ENCODE measurements at regions not wholly inside any gene's neighbourhood (a gene's known extent, or its start where the extent isn't known, plus 50 kb on each side); places are given as distances from the start of the nearest gene placed in this dataset.

DNA sequence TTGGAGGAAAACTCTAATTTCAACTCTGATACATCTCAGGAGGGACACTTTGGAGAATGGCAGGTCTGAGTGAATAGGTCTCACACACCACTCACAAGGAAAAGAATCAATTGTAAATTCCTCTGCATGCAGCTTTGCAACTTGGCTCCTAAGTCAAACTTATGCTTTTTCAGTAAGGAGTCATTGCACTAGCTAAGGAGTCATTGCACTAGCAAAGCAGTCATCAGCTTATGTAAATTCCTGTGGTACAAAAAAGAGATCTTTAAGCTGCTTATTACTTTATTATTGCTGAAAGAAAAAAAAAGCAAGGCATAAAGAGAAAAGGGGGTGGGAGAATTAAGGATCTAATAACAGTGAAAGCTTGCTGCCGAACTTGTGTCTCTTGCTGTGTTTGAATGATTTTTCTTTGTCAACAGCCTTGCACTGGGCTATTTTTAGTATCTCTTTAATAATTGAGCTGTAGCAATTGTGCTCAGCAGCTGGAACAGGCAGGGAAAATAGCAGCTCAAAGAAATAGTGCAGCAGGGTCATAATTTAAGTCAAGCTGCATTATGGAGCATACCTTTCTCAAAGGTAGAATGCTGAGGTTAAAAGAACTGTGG, 154.3 kb upstream of the ARPP21 start:
- Mint-ChIP-seq H3K27ac (no peak overlapping the region), H3K4me3 (no peak overlapping the region), H3K4me1 (no peaks in the 10 kb centered on the region), H3K27me3 (no peaks in the 10 kb centered on the region), H3K9me3 (peaks cover 0 to 8% (median 4%) of the 10 kb centered on the region in 11 donors), H3K36me3 (no peaks in the 10 kb centered on the region)
- H3K27ac ChIP-seq (ENCODE audit: low read depth, low read length): no peak overlapping the region
- CTCF ChIA-PET: no interaction called here
- no peaks in the 10 kb centered on the region for H3K4me1 ChIP-seq (ENCODE audit: control insufficient read depth in 2 of 2, insufficient read depth in 2 of 2, low read length in 2 of 2)
- no peaks in the 10 kb centered on the region for H3K27me3 ChIP-seq (ENCODE audit: control insufficient read depth in 2 of 2, insufficient read depth in 2 of 2, low read length in 2 of 2)
- no peak overlapping the region for H3K4me3 ChIP-seq (ENCODE audit: low read length)
- DNase-seq (no peak), ATAC-seq (no peak)
- H3K9me3 ChIP-seq (ENCODE audit: control insufficient read depth in 2 of 3, low read length in 3 of 3): no peaks in the 10 kb centered on the region
- POLR2A ChIA-PET: no interaction called here
- H3K36me3 ChIP-seq (ENCODE audit: control insufficient read depth in 2 of 3, insufficient read depth in 3 of 3, low read length in 3 of 3): no peaks in the 10 kb centered on the region
- intact Hi-C loops (cut with micrococcal nuclease): no loop called here

DNA sequence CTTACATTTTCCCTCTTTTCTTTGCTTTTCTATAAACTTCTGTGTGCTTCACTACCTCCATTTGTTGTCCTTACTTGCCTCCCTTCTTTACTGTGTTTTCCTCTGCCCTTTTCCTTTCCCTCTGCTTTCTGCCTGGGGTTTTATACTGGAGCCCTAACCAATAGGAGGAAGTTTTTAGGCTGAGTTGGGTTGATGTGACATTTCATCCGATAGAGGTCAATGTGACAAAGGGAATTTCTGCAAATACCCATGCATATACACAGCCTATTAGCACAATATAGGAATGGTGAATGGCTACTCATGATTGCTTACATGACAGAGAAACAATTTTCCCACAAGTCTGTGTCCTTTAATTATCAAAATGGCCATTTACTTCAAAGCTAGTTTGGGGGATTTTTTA, 153.0 kb upstream of the ARPP21 start:
- Histone ChIP-seq H3K9me3 (ENCODE audit: control insufficient read depth in 2 of 3, low read length in 3 of 3) (no peaks in the 10 kb centered on the region), H3K27me3 (ENCODE audit: control insufficient read depth in 2 of 2, insufficient read depth in 2 of 2, low read length in 2 of 2) (no peaks in the 10 kb centered on the region), H3K27ac (ENCODE audit: low read depth, low read length) (no peak overlapping the region), H3K4me1 (ENCODE audit: control insufficient read depth in 2 of 2, insufficient read depth in 2 of 2, low read length in 2 of 2) (no peaks in the 10 kb centered on the region), H3K4me3 (ENCODE audit: low read length) (no peak overlapping the region), H3K36me3 (ENCODE audit: control insufficient read depth in 2 of 3, insufficient read depth in 3 of 3, low read length in 3 of 3) (no peaks in the 10 kb centered on the region)
- DNase-seq: no peak
- Mint-ChIP-seq H3K4me1 (no peaks in the 10 kb centered on the region), H3K36me3 (no peaks in the 10 kb centered on the region), H3K9me3 (peaks cover 0 to 8% (median 0%) of the 10 kb centered on the region in 11 donors), H3K27me3 (no peaks in the 10 kb centered on the region), H3K27ac (no peak overlapping the region), H3K4me3 (no peak overlapping the region)
- ChIA-PET CTCF (no interaction called here), POLR2A (no interaction called here)
- intact Hi-C loops (cut with micrococcal nuclease): no loop called here
- ATAC-seq: no peak

DNA sequence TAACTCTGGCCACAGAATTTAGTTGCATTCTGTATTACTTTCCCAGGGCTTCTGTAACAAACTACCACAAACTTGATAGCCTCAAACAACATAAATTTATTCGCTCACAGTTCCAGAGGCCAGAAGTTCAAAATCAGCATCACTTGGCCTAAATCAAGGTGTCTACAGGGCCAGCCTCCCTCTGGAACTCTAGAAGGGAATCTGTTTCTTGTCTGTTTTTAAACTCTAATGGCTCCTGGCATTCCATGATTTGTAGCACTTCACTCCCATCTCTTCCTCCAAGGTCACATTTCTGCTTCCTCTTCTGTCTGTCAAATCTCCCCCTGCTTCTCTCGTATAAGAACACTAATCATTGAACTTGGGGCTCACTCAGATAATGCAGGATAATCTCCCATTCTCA, 151.9 kb upstream of the ARPP21 start:
- ChIA-PET CTCF (no interaction called here), POLR2A (no interaction called here)
- no peaks in the 10 kb centered on the region for H3K4me1 ChIP-seq (ENCODE audit: control insufficient read depth in 2 of 2, insufficient read depth in 2 of 2, low read length in 2 of 2)
- Mint-ChIP-seq H3K36me3 (no peaks in the 10 kb centered on the region), H3K27ac (no peak overlapping the region), H3K4me1 (no peaks in the 10 kb centered on the region), H3K4me3 (no peak overlapping the region), H3K27me3 (no peaks in the 10 kb centered on the region), H3K9me3 (peaks cover 0 to 9% (median 0%) of the 10 kb centered on the region in 11 donors)
- H3K4me3 ChIP-seq (ENCODE audit: low read length): no peak overlapping the region
- no peak overlapping the region for H3K27ac ChIP-seq (ENCODE audit: low read depth, low read length)
- H3K36me3 ChIP-seq (ENCODE audit: control insufficient read depth in 2 of 3, insufficient read depth in 3 of 3, low read length in 3 of 3): no peaks in the 10 kb centered on the region
- no peaks in the 10 kb centered on the region for H3K27me3 ChIP-seq (ENCODE audit: control insufficient read depth in 2 of 2, insufficient read depth in 2 of 2, low read length in 2 of 2)
- DNase-seq: no peak
- intact Hi-C loops (cut with micrococcal nuclease): no loop called here
- H3K9me3 ChIP-seq (ENCODE audit: control insufficient read depth in 2 of 3, low read length in 3 of 3): no peaks in the 10 kb centered on the region
- ATAC-seq: no peak

DNA sequence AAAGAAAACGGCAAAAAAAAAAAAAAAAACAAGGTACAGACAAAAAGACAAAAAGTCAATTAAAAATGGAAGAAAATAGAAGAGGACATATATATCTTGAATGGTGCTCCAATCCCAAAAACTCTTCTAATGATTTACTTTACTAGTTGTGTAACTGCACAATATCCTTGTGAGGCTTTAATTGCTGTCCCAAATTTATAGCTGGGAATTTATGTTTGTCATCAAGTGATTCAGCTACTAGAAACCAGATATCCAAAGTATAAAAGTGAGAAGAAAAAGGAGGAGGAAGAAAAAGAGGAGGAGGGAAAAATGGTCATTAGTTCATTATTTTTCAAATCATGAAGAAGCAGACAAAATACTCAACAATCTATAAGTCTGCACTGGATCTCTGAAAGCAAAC, 150.8 kb upstream of the ARPP21 start:
- ChIA-PET POLR2A (no interaction called here), CTCF (no interaction called here)
- ATAC-seq (no peak), DNase-seq (no peak)
- H3K4me1 Mint-ChIP-seq: no peaks in the 10 kb centered on the region
- no peaks in the 10 kb centered on the region for H3K4me1 ChIP-seq (ENCODE audit: control insufficient read depth in 2 of 2, insufficient read depth in 2 of 2, low read length in 2 of 2)
- H3K27me3 Mint-ChIP-seq: no peaks in the 10 kb centered on the region
- peaks cover 0 to 9% (median 0%) of the 10 kb centered on the region in 11 donors for H3K9me3 Mint-ChIP-seq
- intact Hi-C loops (cut with micrococcal nuclease): no loop called here
- no peaks in the 10 kb centered on the region for H3K36me3 Mint-ChIP-seq
- no peaks in the 10 kb centered on the region for H3K9me3 ChIP-seq (ENCODE audit: control insufficient read depth in 2 of 3, low read length in 3 of 3)
- no peaks in the 10 kb centered on the region for H3K27me3 ChIP-seq (ENCODE audit: control insufficient read depth in 2 of 2, insufficient read depth in 2 of 2, low read length in 2 of 2)
- no peaks in the 10 kb centered on the region for H3K36me3 ChIP-seq (ENCODE audit: control insufficient read depth in 2 of 3, insufficient read depth in 3 of 3, low read length in 3 of 3)
- no peak overlapping the region for H3K4me3 Mint-ChIP-seq
- H3K27ac ChIP-seq (ENCODE audit: low read depth, low read length): no peak overlapping the region
- peak overlapping the region in 1 of 9 donors; percentile 4 for H3K27ac Mint-ChIP-seq
- no peak overlapping the region for H3K4me3 ChIP-seq (ENCODE audit: low read length)

DNA sequence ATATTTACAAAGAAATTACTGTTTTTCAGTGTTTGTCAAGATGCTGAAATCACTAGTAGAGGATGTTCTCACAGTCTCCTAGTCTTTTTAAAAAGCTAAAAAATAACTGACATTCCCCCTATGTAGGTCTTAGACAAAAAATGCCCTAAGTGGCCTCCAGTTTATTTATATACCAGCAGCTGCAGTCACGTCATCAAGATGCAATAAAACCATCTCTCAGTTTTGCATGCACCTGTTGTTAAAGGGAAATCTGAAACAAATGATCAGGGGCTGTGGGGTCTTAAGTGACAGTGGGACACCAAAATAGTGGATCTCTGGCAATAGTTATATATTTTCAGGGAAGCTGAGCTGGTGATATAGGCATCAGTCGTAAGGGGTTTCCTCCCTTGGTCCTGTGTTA, 146.5 kb upstream of the ARPP21 start:
- no peaks in the 10 kb centered on the region for H3K4me1 ChIP-seq (ENCODE audit: control insufficient read depth in 2 of 2, insufficient read depth in 2 of 2, low read length in 2 of 2)
- ATAC-seq (no peak), DNase-seq (no peak)
- Mint-ChIP-seq H3K9me3 (peaks cover 0 to 9% (median under 1%) of the 10 kb centered on the region in 11 donors), H3K36me3 (no peaks in the 10 kb centered on the region), H3K27me3 (no peaks in the 10 kb centered on the region), H3K4me1 (no peaks in the 10 kb centered on the region), H3K27ac (no peak overlapping the region), H3K4me3 (no peak overlapping the region)
- ChIA-PET POLR2A (no interaction called here), CTCF (no interaction called here)
- intact Hi-C loops (cut with micrococcal nuclease): no loop called here
- H3K27ac ChIP-seq (ENCODE audit: low read depth, low read length): no peak overlapping the region
- H3K4me3 ChIP-seq (ENCODE audit: low read length): no peak overlapping the region
- H3K9me3 ChIP-seq (ENCODE audit: control insufficient read depth in 2 of 3, low read length in 3 of 3): no peaks in the 10 kb centered on the region
- H3K27me3 ChIP-seq (ENCODE audit: control insufficient read depth in 2 of 2, insufficient read depth in 2 of 2, low read length in 2 of 2): no peaks in the 10 kb centered on the region
- H3K36me3 ChIP-seq (ENCODE audit: control insufficient read depth in 2 of 3, insufficient read depth in 3 of 3, low read length in 3 of 3): no peaks in the 10 kb centered on the region

DNA sequence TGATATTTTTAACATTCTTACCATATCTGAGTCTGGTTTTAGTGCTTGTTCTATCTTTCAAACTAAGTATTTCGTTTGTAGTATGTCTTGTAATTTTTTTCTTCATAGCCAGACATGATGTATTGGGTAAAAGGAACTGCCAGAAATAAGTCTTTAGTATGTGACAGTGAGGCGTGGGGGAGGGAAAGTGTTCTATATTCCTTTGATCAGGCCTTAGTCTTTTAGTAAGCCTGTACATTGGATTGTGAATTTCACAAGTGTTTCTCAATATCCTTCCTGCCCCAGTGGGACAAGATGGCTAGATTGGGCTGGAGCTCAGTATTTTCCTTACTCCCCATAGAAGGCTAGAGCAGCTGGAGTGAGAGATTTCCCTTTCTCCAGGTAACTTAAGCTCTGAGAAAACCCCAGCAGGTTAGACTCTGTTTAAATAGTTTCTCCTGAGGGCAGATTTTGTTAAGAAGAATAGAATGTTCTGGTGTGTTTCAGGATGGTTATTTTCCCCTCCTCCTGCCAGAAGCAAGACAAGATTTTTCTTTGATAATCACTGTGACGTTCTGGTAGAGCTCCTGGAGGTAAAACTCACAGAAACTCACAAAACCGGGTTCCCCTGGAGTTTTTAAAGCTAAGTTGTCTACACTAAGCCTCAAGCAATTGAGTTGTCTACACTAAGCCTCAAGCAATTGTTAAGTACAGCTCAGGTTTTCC, 140.7 kb upstream of the ARPP21 start:
- Histone ChIP-seq H3K27me3 (ENCODE audit: control insufficient read depth in 2 of 2, insufficient read depth in 2 of 2, low read length in 2 of 2) (no peaks in the 10 kb centered on the region), H3K4me3 (ENCODE audit: low read length) (no peak overlapping the region), H3K36me3 (ENCODE audit: control insufficient read depth in 2 of 3, insufficient read depth in 3 of 3, low read length in 3 of 3) (no peaks in the 10 kb centered on the region), H3K9me3 (ENCODE audit: control insufficient read depth in 2 of 3, low read length in 3 of 3) (no peaks in the 10 kb centered on the region), H3K27ac (ENCODE audit: low read depth, low read length) (no peak overlapping the region), H3K4me1 (ENCODE audit: control insufficient read depth in 2 of 2, insufficient read depth in 2 of 2, low read length in 2 of 2) (no peaks in the 10 kb centered on the region)
- intact Hi-C loops (cut with micrococcal nuclease): no loop called here
- H3K4me3 Mint-ChIP-seq: no peak overlapping the region
- POLR2A ChIA-PET: no interaction called here
- no peaks in the 10 kb centered on the region for H3K27me3 Mint-ChIP-seq
- H3K27ac Mint-ChIP-seq: no peak overlapping the region
- no peaks in the 10 kb centered on the region for H3K36me3 Mint-ChIP-seq
- H3K9me3 Mint-ChIP-seq: peaks cover 0 to 9% (median 6%) of the 10 kb centered on the region in 11 donors
- CTCF ChIA-PET: no interaction called here
- H3K4me1 Mint-ChIP-seq: no peaks in the 10 kb centered on the region
- DNase-seq: no peak
- no peak for ATAC-seq

DNA sequence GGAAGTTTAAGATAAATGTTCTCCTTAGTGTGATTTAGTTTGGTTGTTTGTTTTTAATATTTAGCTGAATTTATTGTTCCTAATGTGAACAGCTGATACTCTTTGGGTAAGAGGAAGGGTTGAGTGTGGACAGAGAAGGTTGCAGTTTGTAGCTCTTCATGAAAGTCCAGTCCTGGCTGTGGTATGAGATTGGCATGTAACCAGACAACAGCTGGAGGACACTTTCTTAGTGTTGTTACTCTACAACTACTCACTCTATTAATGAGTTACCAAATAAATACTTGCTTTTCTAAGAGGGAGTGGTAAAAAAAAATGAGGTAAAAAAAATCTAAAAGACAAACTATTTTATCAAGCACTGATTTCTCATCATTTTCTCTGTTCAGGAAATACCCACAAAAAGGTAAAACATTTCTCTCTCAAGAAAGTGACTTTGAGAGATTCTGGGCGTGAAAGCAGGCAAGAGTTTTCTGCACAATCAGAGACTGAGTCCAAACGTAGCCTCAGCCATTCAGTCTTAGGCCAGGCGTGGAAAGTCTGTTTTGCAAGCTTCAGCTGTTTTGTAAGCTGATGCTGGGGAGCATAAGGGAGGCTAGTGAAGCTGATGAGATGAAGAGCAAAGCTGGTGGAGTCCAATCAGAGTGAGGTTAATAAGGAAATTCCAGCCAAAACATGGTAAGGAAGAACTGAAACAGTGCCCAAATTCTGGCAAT, 138.5 kb upstream of the ARPP21 start:
- Histone ChIP-seq H3K4me3 (ENCODE audit: low read length) (no peak overlapping the region), H3K36me3 (ENCODE audit: control insufficient read depth in 2 of 3, insufficient read depth in 3 of 3, low read length in 3 of 3) (no peaks in the 10 kb centered on the region), H3K4me1 (ENCODE audit: control insufficient read depth in 2 of 2, insufficient read depth in 2 of 2, low read length in 2 of 2) (no peaks in the 10 kb centered on the region), H3K27ac (ENCODE audit: low read depth, low read length) (no peak overlapping the region), H3K27me3 (ENCODE audit: control insufficient read depth in 2 of 2, insufficient read depth in 2 of 2, low read length in 2 of 2) (no peaks in the 10 kb centered on the region), H3K9me3 (ENCODE audit: control insufficient read depth in 2 of 3, low read length in 3 of 3) (no peaks in the 10 kb centered on the region)
- DNase-seq (no peak), ATAC-seq (no peak)
- H3K36me3 Mint-ChIP-seq: no peaks in the 10 kb centered on the region
- ChIA-PET CTCF (no interaction called here), POLR2A (no interaction called here)
- intact Hi-C loops (cut with micrococcal nuclease): no loop called here
- peaks cover 0 to 9% (median 6%) of the 10 kb centered on the region in 11 donors for H3K9me3 Mint-ChIP-seq
- H3K27ac Mint-ChIP-seq: no peak overlapping the region
- no peaks in the 10 kb centered on the region for H3K27me3 Mint-ChIP-seq
- no peaks in the 10 kb centered on the region for H3K4me1 Mint-ChIP-seq
- H3K4me3 Mint-ChIP-seq: no peak overlapping the region

Measured in naive thymus-derived CD4-positive, alpha-beta T cell (primary cell).